Tibial nerve (tissue), 4 donors: ENCODE measurements at regions not wholly inside any gene's neighbourhood (a gene's known extent, or its start where the extent isn't known, plus 50 kb on each side); places are given as distances from the start of the nearest gene placed in this dataset.

Experiments used
- CTCF ChIP-seq, 5 experiments: fragments of 200-600 bp in 3 of 5; fragments of 450-650 bp in 2 of 5; sonication (generic) in 3 of 5; IDR thresholded peaks; one replicate each; pipeline ENCODE4 v1.5.1; 2016 to 2019; ENCODE audit warnings: antibody characterized with exemption in 5 of 5, mild to moderate bottlenecking in 3 of 5, moderate library complexity in 2 of 5
- EP300 ChIP-seq, 2 donors: sonication (generic); formaldehyde crosslinking; IDR thresholded peaks; one replicate each; pipeline ENCODE4 v1.6.1; 2017; ENCODE audit warnings: antibody characterized with exemption in 2 of 2, mild to moderate bottlenecking in 1 of 2

- TF ChIP-seq CTCF (IDR thresholded peaks at IDR 0.05) (no peak), EP300 (IDR thresholded peaks at IDR 0.05) (no peak)
These were observed 221.3 kb downstream of the TRIM36 start for GRCh38 chr5:114948363-114948762.
